ENCODE measurements at regions not wholly inside any gene's neighbourhood (a gene's known extent, or its start where the extent isn't known, plus 50 kb on each side); places are given as distances from the start of the nearest gene placed in this dataset.

GRCh38 chr2:118720866-118721265 is 126.6 kb downstream of the EN1 start:
- H3K4me2 ChIP-seq (ENCODE audit: low read length): no peak overlapping the region
- no peaks in the 10 kb centered on the region for H3K27me3 ChIP-seq (ENCODE audit: insufficient read depth, low read depth, low read length)
- no peak overlapping the region for H2AFZ ChIP-seq (ENCODE audit: low read depth, low read length)
- no peaks in the 10 kb centered on the region for H4K20me1 ChIP-seq (ENCODE audit: insufficient read depth)
- no peaks in the 10 kb centered on the region for H3K9me2 ChIP-seq (ENCODE audit: insufficient read depth, low read length)
- H3K9ac ChIP-seq (ENCODE audit: low read length): no peak overlapping the region
- H3K36me3 ChIP-seq (ENCODE audit: insufficient read depth, low read length): no peaks in the 10 kb centered on the region
- TF ChIP-seq EP300 (conservative IDR thresholded peaks at IDR 0.05; ENCODE audit: poor library complexity, severe bottlenecking) (no peak), SMC3 (conservative IDR thresholded peaks at IDR 0.05; ENCODE audit: poor library complexity) (no peak), RAD21 (conservative IDR thresholded peaks at IDR 0.05) (no peak), POLR2AphosphoS5 (IDR thresholded peaks at IDR 0.05) (no peak)
- H3F3A ChIP-seq (ENCODE audit: insufficient read depth, low read length, poor library complexity, severe bottlenecking): no peaks in the 10 kb centered on the region
- no peak overlapping the region for H3K27ac ChIP-seq (ENCODE audit: low read length)
- H3K4me3 ChIP-seq (ENCODE audit: low read length): no peak overlapping the region
- H3K79me2 ChIP-seq (replicated peaks; ENCODE audit: insufficient read depth, low read length): no peaks in the 10 kb centered on the region
- no peaks in the 10 kb centered on the region for H3K9me3 ChIP-seq (ENCODE audit: low read length)

GRCh38 chr2:118718921-118719320 is 128.5 kb downstream of the EN1 start:
- no peak overlapping the region for H3K4me3 ChIP-seq (ENCODE audit: low read length)
- H4K20me1 ChIP-seq (ENCODE audit: insufficient read depth): no peaks in the 10 kb centered on the region
- no peak overlapping the region for H3K27ac ChIP-seq (ENCODE audit: low read length)
- H3K9ac ChIP-seq (ENCODE audit: low read length): no peak overlapping the region
- H3F3A ChIP-seq (ENCODE audit: insufficient read depth, low read length, poor library complexity, severe bottlenecking): no peaks in the 10 kb centered on the region
- H3K9me3 ChIP-seq (ENCODE audit: low read length): no peaks in the 10 kb centered on the region
- no peak overlapping the region for H2AFZ ChIP-seq (ENCODE audit: low read depth, low read length)
- H3K9me2 ChIP-seq (ENCODE audit: insufficient read depth, low read length): no peaks in the 10 kb centered on the region
- no peak overlapping the region for H3K4me2 ChIP-seq (ENCODE audit: low read length)
- H3K79me2 ChIP-seq (replicated peaks; ENCODE audit: insufficient read depth, low read length): no peaks in the 10 kb centered on the region
- TF ChIP-seq, protein P1, sequence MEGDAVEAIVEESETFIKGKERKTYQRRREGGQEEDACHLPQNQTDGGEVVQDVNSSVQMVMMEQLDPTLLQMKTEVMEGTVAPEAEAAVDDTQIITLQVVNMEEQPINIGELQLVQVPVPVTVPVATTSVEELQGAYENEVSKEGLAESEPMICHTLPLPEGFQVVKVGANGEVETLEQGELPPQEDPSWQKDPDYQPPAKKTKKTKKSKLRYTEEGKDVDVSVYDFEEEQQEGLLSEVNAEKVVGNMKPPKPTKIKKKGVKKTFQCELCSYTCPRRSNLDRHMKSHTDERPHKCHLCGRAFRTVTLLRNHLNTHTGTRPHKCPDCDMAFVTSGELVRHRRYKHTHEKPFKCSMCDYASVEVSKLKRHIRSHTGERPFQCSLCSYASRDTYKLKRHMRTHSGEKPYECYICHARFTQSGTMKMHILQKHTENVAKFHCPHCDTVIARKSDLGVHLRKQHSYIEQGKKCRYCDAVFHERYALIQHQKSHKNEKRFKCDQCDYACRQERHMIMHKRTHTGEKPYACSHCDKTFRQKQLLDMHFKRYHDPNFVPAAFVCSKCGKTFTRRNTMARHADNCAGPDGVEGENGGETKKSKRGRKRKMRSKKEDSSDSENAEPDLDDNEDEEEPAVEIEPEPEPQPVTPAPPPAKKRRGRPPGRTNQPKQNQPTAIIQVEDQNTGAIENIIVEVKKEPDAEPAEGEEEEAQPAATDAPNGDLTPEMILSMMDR (IDR thresholded peaks at IDR 0.05; ENCODE audit: poor library complexity, severe bottlenecking): no peak
- TF ChIP-seq EZH2 (IDR thresholded peaks at IDR 0.05; ENCODE audit: borderline replicate concordance, insufficient read depth, low read length, poor library complexity, severe bottlenecking): no peak
- no peak for TF ChIP-seq SMC3 (conservative IDR thresholded peaks at IDR 0.05; ENCODE audit: poor library complexity)
- TF ChIP-seq POLR2AphosphoS5 (IDR thresholded peaks at IDR 0.05): no peak
- no peak for TF ChIP-seq RAD21 (conservative IDR thresholded peaks at IDR 0.05)
- no peak for TF ChIP-seq TAF1 (IDR thresholded peaks at IDR 0.05; ENCODE audit: low read depth)
- TF ChIP-seq, protein P2, sequence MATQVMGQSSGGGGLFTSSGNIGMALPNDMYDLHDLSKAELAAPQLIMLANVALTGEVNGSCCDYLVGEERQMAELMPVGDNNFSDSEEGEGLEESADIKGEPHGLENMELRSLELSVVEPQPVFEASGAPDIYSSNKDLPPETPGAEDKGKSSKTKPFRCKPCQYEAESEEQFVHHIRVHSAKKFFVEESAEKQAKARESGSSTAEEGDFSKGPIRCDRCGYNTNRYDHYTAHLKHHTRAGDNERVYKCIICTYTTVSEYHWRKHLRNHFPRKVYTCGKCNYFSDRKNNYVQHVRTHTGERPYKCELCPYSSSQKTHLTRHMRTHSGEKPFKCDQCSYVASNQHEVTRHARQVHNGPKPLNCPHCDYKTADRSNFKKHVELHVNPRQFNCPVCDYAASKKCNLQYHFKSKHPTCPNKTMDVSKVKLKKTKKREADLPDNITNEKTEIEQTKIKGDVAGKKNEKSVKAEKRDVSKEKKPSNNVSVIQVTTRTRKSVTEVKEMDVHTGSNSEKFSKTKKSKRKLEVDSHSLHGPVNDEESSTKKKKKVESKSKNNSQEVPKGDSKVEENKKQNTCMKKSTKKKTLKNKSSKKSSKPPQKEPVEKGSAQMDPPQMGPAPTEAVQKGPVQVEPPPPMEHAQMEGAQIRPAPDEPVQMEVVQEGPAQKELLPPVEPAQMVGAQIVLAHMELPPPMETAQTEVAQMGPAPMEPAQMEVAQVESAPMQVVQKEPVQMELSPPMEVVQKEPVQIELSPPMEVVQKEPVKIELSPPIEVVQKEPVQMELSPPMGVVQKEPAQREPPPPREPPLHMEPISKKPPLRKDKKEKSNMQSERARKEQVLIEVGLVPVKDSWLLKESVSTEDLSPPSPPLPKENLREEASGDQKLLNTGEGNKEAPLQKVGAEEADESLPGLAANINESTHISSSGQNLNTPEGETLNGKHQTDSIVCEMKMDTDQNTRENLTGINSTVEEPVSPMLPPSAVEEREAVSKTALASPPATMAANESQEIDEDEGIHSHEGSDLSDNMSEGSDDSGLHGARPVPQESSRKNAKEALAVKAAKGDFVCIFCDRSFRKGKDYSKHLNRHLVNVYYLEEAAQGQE (IDR thresholded peaks at IDR 0.05; ENCODE audit: borderline replicate concordance): no peak
- TF ChIP-seq EP300 (conservative IDR thresholded peaks at IDR 0.05; ENCODE audit: poor library complexity, severe bottlenecking): no peak
- no peak for TF ChIP-seq MXI1 (conservative IDR thresholded peaks at IDR 0.05; ENCODE audit: poor library complexity, severe bottlenecking)
- H3K36me3 ChIP-seq (ENCODE audit: insufficient read depth, low read length): no peaks in the 10 kb centered on the region
- no peaks in the 10 kb centered on the region for H3K27me3 ChIP-seq (ENCODE audit: insufficient read depth, low read depth, low read length)

DNA sequence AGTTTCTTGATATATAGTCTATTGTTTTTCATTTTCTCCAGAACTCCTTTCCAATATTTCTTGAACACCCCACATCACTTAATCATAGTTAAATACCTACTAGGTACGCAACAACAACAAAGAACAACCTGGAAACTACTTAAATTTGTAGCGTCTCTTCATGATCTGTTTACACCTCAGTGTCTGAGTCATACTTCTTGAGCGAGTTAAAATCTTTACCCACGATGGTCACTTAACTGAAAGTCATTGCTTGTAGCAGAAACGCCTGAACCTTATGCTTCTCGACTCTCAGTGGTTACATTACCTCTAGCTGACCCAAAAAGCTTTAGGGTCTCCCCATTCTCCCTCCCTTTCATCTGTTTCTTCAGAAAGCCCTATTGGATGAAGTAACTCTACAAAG is 131.3 kb downstream of the EN1 start:
- no peak overlapping the region for H3K4me2 ChIP-seq (ENCODE audit: low read length)
- no peak overlapping the region for H2AFZ ChIP-seq (ENCODE audit: low read depth, low read length)
- no peak overlapping the region for H3K9ac ChIP-seq (ENCODE audit: low read length)
- no peak overlapping the region for H3K4me3 ChIP-seq (ENCODE audit: low read length)
- no peaks in the 10 kb centered on the region for H3K9me3 ChIP-seq (ENCODE audit: low read length)
- no peaks in the 10 kb centered on the region for H3K9me2 ChIP-seq (ENCODE audit: insufficient read depth, low read length)
- no peak for TF ChIP-seq MXI1 (conservative IDR thresholded peaks at IDR 0.05; ENCODE audit: poor library complexity, severe bottlenecking)
- no peak for TF ChIP-seq TAF1 (IDR thresholded peaks at IDR 0.05; ENCODE audit: low read depth)
- TF ChIP-seq, protein P1 (IDR thresholded peaks at IDR 0.05; ENCODE audit: poor library complexity, severe bottlenecking): no peak
- no peak for TF ChIP-seq EZH2 (IDR thresholded peaks at IDR 0.05; ENCODE audit: borderline replicate concordance, insufficient read depth, low read length, poor library complexity, severe bottlenecking)
- TF ChIP-seq EP300 (conservative IDR thresholded peaks at IDR 0.05; ENCODE audit: poor library complexity, severe bottlenecking): no peak
- TF ChIP-seq POLR2AphosphoS5 (IDR thresholded peaks at IDR 0.05): no peak
- TF ChIP-seq SMC3 (conservative IDR thresholded peaks at IDR 0.05; ENCODE audit: poor library complexity): no peak
- TF ChIP-seq, protein P2 (IDR thresholded peaks at IDR 0.05; ENCODE audit: borderline replicate concordance): no peak
- no peak for TF ChIP-seq RAD21 (conservative IDR thresholded peaks at IDR 0.05)
- H3K27ac ChIP-seq (ENCODE audit: low read length): no peak overlapping the region
- H3K36me3 ChIP-seq (ENCODE audit: insufficient read depth, low read length): no peaks in the 10 kb centered on the region
- H4K20me1 ChIP-seq (ENCODE audit: insufficient read depth): no peaks in the 10 kb centered on the region
- no peaks in the 10 kb centered on the region for H3F3A ChIP-seq (ENCODE audit: insufficient read depth, low read length, poor library complexity, severe bottlenecking)
- H3K79me2 ChIP-seq (replicated peaks; ENCODE audit: insufficient read depth, low read length): no peaks in the 10 kb centered on the region
- H3K27me3 ChIP-seq (ENCODE audit: insufficient read depth, low read depth, low read length): no peaks in the 10 kb centered on the region
